ENCODE measurements at regions not wholly inside any gene's neighbourhood (a gene's known extent, or its start where the extent isn't known, plus 50 kb on each side); places are given as distances from the start of the nearest gene placed in this dataset.

DNA sequence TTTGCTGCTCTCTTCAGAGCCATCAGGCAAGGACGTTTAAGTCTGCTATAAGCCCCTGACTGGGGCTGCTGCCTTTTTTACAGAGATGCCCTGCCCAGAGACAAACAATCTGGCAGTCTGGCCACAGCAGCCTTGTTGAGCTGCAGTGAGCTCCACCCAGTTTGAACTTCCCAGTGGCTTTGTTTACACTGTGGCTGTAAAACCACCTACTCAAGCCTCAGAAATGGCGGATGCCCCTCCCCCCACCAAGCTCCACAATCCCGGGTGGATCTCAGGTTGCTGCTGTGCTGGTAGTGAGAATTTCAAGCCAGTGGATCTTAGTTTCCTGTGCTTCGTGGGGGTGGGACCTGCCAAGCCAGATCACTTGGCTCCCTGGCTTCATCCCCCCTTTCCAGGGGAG is 59.7 kb upstream of the SNCAIP start:
- Histone ChIP-seq H4K8ac (replicated peaks; ENCODE audit: insufficient read length, low read depth, low read length) (no peak overlapping the region), H3K14ac (ENCODE audit: insufficient read depth, low read length) (no peak overlapping the region), H3K23ac (ENCODE audit: insufficient read length, low read depth, low read length) (no peak overlapping the region), H3T11ph (ENCODE audit: low read length) (no peak overlapping the region), H2BK5ac (ENCODE audit: insufficient read length, low read length) (no peak overlapping the region), H2AK5ac (ENCODE audit: insufficient read length, low read length) (no peak overlapping the region), H2AFZ (ENCODE audit: low read length) (no peak overlapping the region), H3K9ac (ENCODE audit: extremely low read depth, insufficient read length, low read length) (no peak overlapping the region), H3K79me1 (ENCODE audit: insufficient read depth, low read depth, low read length, poor library complexity, severe bottlenecking) (no peaks in the 10 kb centered on the region), H3K4ac (ENCODE audit: low read depth, low read length) (no peak overlapping the region), H3K56ac (ENCODE audit: insufficient read length, low read depth, low read length) (no peak overlapping the region), H3K18ac (ENCODE audit: insufficient read length, low read depth, low read length) (no peak overlapping the region), H2BK12ac (ENCODE audit: insufficient read length, low read depth, low read length) (no peak overlapping the region), H4K5ac (ENCODE audit: insufficient read length, low read depth, low read length) (no peak overlapping the region), H2BK120ac (ENCODE audit: low read depth, low read length, poor library complexity, severe bottlenecking) (no peak overlapping the region), H2BK20ac (ENCODE audit: low read depth, low read length, poor library complexity, severe bottlenecking) (no peak overlapping the region), H3K27ac (ENCODE audit: insufficient read length, low read depth, low read length) (no peak overlapping the region), H3K27me3 (ENCODE audit: insufficient read depth, low read length) (no peaks in the 10 kb centered on the region), H3K79me2 (ENCODE audit: insufficient read depth, low read length) (no peaks in the 10 kb centered on the region), H3K23me2 (ENCODE audit: insufficient read length, low read depth, low read length, poor library complexity, severe bottlenecking) (no peaks in the 10 kb centered on the region), H3K9me3 (ENCODE audit: control insufficient read depth, low read depth, low read length) (no peaks in the 10 kb centered on the region), H4K20me1 (ENCODE audit: control insufficient read depth, insufficient read depth, insufficient read length) (no peaks in the 10 kb centered on the region), H4K91ac (ENCODE audit: insufficient read length, low read depth, low read length) (no peak overlapping the region), H3K4me2 (ENCODE audit: insufficient read depth, insufficient read length, low read length) (no peak overlapping the region), H3K4me1 (ENCODE audit: insufficient read depth, low read length) (no peaks in the 10 kb centered on the region), H2BK15ac (ENCODE audit: low read depth, low read length) (no peak overlapping the region)
- peaks cover 27 to 37% of the 10 kb centered on the region in 2 experiments for H3K9me3 Mint-ChIP-seq
- no CpG with 5 or more reads among the region's 4 CpGs for WGBS (ENCODE audit: extremely low coverage, insufficient read length, low lambda C conversion rate)
- H3K4me1 Mint-ChIP-seq = peaks cover 3 to 6% of the 10 kb centered on the region in 2 experiments; a peak in 2 of 4 replicates
- H3K4me3 Mint-ChIP-seq = no peak overlapping the region
- no peaks in the 10 kb centered on the region for H3K27me3 Mint-ChIP-seq (ENCODE audit: low read depth)
- H3K36me3 Mint-ChIP-seq (ENCODE audit: insufficient read depth in 1 of 3, low read depth in 3 of 3) = peaks cover 0 to 35% (median 5%) of the 10 kb centered on the region in 3 experiments; a peak in 6 of 7 replicates
- TF ChIP-seq, protein P1, sequence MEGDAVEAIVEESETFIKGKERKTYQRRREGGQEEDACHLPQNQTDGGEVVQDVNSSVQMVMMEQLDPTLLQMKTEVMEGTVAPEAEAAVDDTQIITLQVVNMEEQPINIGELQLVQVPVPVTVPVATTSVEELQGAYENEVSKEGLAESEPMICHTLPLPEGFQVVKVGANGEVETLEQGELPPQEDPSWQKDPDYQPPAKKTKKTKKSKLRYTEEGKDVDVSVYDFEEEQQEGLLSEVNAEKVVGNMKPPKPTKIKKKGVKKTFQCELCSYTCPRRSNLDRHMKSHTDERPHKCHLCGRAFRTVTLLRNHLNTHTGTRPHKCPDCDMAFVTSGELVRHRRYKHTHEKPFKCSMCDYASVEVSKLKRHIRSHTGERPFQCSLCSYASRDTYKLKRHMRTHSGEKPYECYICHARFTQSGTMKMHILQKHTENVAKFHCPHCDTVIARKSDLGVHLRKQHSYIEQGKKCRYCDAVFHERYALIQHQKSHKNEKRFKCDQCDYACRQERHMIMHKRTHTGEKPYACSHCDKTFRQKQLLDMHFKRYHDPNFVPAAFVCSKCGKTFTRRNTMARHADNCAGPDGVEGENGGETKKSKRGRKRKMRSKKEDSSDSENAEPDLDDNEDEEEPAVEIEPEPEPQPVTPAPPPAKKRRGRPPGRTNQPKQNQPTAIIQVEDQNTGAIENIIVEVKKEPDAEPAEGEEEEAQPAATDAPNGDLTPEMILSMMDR (conservative IDR thresholded peaks at IDR 0.05) = no peak
- DNase-seq = no peak
- H3K27ac Mint-ChIP-seq = no peak overlapping the region

Measured in H9 (cell line).